ENCODE measurements at regions not wholly inside any gene's neighbourhood (a gene's known extent, or its start where the extent isn't known, plus 50 kb on each side); places are given as distances from the start of the nearest gene placed in this dataset.

GRCh38 chr15:29990035-29990434, 92.7 kb upstream of the GOLGA8J start:
- TF ChIP-seq ZFP3 (CRISPR knock-in tag; IDR thresholded peaks at IDR 0.05): no peak
- TF ChIP-seq, protein P1, sequence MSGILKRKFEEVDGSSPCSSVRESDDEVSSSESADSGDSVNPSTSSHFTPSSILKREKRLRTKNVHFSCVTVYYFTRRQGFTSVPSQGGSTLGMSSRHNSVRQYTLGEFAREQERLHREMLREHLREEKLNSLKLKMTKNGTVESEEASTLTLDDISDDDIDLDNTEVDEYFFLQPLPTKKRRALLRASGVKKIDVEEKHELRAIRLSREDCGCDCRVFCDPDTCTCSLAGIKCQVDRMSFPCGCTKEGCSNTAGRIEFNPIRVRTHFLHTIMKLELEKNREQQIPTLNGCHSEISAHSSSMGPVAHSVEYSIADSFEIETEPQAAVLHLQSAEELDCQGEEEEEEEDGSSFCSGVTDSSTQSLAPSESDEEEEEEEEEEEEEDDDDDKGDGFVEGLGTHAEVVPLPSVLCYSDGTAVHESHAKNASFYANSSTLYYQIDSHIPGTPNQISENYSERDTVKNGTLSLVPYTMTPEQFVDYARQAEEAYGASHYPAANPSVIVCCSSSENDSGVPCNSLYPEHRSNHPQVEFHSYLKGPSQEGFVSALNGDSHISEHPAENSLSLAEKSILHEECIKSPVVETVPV (CRISPR knock-in tag; IDR thresholded peaks at IDR 0.05): no peak
- no peak for TF ChIP-seq ZNF70 (CRISPR knock-in tag; IDR thresholded peaks at IDR 0.05)
- TF ChIP-seq TCF4 (CRISPR knock-in tag; IDR thresholded peaks at IDR 0.05; ENCODE audit: borderline replicate concordance): no peak
- TF ChIP-seq TOX (CRISPR knock-in tag; IDR thresholded peaks at IDR 0.05; ENCODE audit: borderline replicate concordance): no peak
- TF ChIP-seq RARB (CRISPR knock-in tag; IDR thresholded peaks at IDR 0.05): no peak
- no peak for TF ChIP-seq ZNF565 (CRISPR knock-in tag; conservative IDR thresholded peaks at IDR 0.05; ENCODE audit: low read depth)
- ATAC-seq: no peak

GRCh38 chr15:29988701-29989100, 94.1 kb upstream of the GOLGA8J start:
- no peak for ATAC-seq
- no peak for TF ChIP-seq ZNF565 (CRISPR knock-in tag; conservative IDR thresholded peaks at IDR 0.05; ENCODE audit: low read depth)
- TF ChIP-seq PATZ1 (CRISPR knock-in tag; IDR thresholded peaks at IDR 0.05; ENCODE audit: borderline replicate concordance): no peak
- no peak for TF ChIP-seq POU6F1 (CRISPR knock-in tag; IDR thresholded peaks at IDR 0.05; ENCODE audit: borderline replicate concordance, low read depth)
- no peak for TF ChIP-seq ESRRG (CRISPR knock-in tag; IDR thresholded peaks at IDR 0.05)
- TF ChIP-seq ZNF70 (CRISPR knock-in tag; IDR thresholded peaks at IDR 0.05): no peak
- no peak for TF ChIP-seq TCF4 (CRISPR knock-in tag; IDR thresholded peaks at IDR 0.05; ENCODE audit: borderline replicate concordance)
- no peak for TF ChIP-seq ZC3H10 (CRISPR knock-in tag; IDR thresholded peaks at IDR 0.05)
- no peak for TF ChIP-seq TSHZ2 (CRISPR knock-in tag; IDR thresholded peaks at IDR 0.05)
- TF ChIP-seq, protein P1 (CRISPR knock-in tag; IDR thresholded peaks at IDR 0.05): no peak
- TF ChIP-seq ISL1 (CRISPR knock-in tag; IDR thresholded peaks at IDR 0.05): no peak
- no peak for TF ChIP-seq SNAI2 (CRISPR knock-in tag; IDR thresholded peaks at IDR 0.05)
- TF ChIP-seq BACH2 (CRISPR knock-in tag; IDR thresholded peaks at IDR 0.05; ENCODE audit: borderline replicate concordance): no peak
- TF ChIP-seq PPARA (CRISPR knock-in tag; IDR thresholded peaks at IDR 0.05; ENCODE audit: borderline replicate concordance): no peak
- no peak for TF ChIP-seq ZNF8 (CRISPR knock-in tag; IDR thresholded peaks at IDR 0.05)
- TF ChIP-seq GLIS3 (CRISPR knock-in tag; IDR thresholded peaks at IDR 0.05): no peak
- no peak for TF ChIP-seq TOX (CRISPR knock-in tag; IDR thresholded peaks at IDR 0.05; ENCODE audit: borderline replicate concordance)
- no peak for TF ChIP-seq OSR1 (CRISPR knock-in tag; IDR thresholded peaks at IDR 0.05)
- TF ChIP-seq ARNTL (CRISPR knock-in tag; IDR thresholded peaks at IDR 0.05; ENCODE audit: borderline replicate concordance, low read depth): no peak
- TF ChIP-seq ZFP3 (CRISPR knock-in tag; IDR thresholded peaks at IDR 0.05): no peak

- ATAC-seq: no peak
- TF ChIP-seq PATZ1 (CRISPR knock-in tag; IDR thresholded peaks at IDR 0.05; ENCODE audit: borderline replicate concordance): no peak
- no peak for TF ChIP-seq PPARA (CRISPR knock-in tag; IDR thresholded peaks at IDR 0.05; ENCODE audit: borderline replicate concordance)
- TF ChIP-seq, protein P1 (CRISPR knock-in tag; IDR thresholded peaks at IDR 0.05): no peak
- TF ChIP-seq OSR1 (CRISPR knock-in tag; IDR thresholded peaks at IDR 0.05): no peak
- TF ChIP-seq ESRRG (CRISPR knock-in tag; IDR thresholded peaks at IDR 0.05): no peak
- TF ChIP-seq SNAI2 (CRISPR knock-in tag; IDR thresholded peaks at IDR 0.05): no peak
Measured at GRCh38 chr15:29986946-29987345, 95.8 kb upstream of the GOLGA8J start.
